M059J (cell line): ENCODE measurements at regions not wholly inside any gene's neighbourhood (a gene's known extent, or its start where the extent isn't known, plus 50 kb on each side); places are given as distances from the start of the nearest gene placed in this dataset.

Experiments
- DNase-seq: peaks from one replicate; pipeline ENCODE4 v3.0.0-alpha.2; 2012; ENCODE audit warnings: low read depth

DNA sequence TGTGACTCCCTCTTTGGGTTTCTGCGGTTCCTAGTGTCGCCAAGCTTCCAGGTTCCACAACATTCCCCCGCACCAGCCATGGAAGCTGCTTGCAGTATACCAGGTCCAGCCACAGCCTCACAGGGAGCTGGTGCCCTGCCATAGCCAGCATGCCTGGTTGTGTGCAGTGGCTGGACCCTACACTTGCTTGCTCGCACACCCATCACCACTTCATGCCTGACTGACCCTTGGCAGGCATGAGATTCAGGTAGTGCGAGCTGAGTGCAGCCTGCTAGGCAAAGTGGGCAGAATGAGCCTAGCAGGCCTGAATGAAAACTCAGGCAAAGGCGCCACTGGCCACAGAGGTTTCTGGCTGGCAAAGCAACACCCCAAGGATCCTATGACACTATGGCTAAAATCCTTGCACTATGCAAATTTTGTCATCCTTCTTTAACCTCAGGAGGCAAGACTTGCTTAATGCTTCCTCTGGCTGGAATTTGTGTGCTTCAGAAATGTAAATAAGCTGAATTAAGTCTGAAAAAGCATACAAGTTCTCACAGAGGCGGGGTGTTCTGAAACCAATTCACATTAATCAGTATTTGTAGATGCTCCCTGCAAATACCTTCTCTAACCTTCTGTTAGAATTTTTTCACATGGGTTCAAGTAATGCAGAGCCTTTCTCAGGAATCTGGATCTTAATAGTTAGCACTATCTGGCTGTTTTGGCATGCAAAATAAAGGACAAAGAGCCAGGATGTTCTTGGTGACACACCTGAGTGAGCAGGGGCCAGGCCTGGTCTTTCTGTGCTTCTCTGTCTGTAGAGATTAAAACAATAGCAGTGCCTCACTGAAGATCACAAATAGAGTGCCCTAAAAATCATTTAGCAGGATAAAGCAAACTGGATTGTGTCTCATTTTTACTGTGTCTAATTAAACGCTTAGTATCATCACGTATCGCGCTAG lies 256.9 kb downstream of the GPATCH2 start:
- no peak for DNase-seq

DNA sequence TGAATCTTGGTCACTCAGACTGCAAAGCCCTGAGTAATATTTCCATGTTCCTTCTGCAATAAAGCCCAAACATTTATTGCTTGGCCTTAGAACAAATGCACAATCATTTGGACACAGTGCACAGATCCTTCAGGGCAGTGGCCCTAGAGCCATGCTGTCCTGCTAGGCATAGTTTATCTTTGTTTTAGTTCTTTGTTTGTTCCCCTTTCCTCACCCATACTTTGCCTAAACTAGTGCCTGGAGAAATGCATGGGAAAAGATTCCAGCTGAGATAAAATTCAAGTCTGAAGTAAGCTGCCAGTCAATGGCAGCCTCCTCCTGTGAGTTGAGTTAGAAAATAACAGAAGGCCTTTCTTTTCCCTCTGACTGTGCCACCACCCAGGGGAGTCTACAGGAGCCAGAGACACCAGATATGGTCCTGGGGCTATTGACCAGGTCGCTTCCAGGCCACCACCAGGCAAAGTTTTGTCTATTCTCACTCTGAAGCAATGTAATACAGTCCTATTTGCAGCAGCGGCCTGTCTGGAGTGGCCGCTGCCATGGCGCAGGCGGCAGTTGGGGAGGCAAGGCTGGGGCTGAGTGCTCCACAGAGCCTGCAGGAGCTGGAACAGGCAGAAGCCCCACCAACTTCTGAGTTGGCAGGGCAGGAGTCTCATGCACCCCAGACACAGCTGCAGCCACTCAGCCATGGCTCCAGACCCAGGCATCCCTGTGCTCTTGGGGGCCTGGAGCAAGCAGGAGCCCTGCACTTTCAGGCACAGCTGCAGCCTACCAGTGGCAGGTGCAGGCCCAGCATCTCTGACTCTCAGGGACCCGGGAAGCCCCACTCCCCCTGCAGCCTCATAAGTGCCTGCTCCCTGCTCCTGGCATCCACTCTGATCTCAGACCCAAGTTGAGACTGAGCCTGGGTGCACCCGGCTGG lies 258.6 kb downstream of the GPATCH2 start:
- DNase-seq: no peak

DNA sequence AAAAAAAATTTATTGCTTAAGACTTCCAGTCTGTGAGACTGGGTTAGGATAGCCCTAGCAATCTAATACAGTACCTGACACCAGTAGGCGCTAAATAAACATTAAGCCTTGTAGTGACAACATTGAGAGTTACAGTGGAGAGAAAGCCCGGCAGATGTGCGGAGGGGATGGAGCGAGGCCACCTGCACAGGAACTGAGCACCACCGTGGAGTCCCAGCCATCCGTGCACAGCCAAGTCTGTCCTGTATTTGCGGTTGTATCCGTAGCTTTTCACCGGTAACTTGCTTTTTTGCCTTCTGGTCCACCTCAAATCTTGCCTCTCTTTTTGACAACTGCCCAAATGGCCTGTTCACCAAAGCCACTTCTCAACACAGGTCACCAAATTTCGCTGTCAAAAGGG lies 260.1 kb downstream of the GPATCH2 start:
- no peak for DNase-seq

DNA sequence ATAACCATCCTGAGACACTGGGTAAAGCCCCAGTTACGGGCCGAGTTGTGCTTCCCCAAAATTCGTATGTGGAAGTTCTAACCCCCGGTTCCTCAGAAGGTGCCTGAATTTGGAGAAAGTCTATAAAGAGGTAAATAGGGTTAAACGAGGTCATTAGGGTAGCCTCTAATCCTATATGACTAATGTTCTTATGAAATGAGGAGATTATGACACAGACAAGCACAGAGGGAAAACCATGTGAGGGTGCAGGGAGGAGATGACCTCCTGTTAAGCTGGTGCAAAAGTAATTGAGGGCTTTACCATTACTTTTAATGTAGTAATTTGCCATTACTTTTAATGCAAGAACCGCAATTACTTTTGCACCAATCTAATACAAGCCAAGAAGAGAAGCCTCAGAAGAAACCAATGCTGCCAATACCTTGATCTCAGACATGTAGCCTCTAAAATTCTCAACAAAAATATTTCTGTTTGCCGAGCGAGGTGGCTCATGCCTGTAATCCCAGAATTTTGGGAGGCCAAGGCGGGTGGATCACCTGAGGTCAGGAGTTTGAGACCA lies 260.8 kb downstream of the GPATCH2 start:
- DNase-seq: no peak

DNA sequence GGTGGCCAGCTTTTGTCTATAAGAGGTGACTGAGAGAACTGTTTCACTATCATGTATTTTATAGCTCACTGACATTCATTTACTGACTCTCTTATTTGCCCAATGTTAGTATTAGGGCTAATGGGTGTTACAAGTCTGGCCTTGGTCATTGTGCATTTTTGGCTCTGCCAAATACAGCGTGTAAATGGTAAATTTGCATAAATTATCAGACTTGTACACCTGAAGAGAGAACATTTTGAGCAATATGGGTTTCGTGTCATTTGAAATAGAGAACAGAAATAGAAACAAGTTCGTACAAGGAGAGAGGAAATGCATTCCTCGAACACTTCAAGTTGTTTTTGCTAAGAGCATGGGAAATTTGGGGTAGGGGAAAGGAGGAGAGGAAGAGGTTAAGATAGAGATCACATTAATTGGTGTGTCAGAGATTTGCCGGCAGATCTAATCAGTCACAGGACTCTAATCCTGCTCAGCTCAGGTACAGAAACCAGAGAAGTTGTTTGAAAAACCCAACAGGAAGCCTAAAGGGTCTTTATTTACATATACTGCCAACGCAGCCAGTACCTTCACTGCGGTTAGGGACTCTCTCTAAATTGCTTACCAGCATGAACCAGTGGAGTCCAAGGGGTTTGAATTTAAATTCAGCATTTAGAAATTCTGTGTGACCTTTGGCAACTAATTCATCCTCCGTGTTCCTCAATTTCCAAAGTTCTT lies 261.5 kb downstream of the GPATCH2 start:
- DNase-seq: no peak

DNA sequence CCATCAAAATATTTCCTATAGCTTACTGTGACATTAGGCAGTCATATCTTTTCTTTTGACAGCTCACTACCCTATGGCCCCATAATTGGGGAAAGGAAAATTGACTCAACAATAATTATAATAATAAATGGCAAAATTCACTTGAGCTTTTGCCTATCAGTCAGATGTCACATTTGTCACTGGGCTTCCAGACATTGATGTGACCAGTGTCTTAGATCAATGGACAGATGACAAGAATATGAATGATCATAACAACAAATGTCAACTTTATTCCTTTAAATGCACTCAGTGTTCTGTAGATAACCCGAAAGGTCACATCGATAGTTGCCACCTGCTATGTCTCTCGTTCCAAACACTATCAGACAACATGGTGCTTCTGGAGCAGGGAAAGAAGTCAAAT lies 266.7 kb downstream of the GPATCH2 start:
- DNase-seq: no peak

DNA sequence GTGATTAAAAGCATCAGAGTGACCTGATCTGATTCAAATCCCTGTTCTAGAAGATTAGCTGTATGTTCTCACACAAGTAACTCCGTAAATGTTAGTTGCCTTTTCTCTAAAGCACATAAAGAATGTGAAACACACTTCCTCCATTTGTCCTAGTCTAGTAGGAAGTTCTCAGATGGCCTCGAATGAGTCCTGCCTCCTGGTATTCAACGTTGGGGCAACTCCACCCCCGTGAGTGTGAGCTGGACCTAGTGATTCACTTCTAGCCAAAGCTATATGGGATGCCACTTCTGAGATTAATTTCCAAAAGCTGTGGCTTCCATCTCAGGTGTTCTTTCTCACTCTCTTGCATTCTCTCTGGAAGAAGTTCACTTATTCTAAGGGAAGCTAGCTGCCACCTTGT lies 267.6 kb downstream of the GPATCH2 start:
- DNase-seq: peak; percentile 18

- DNase-seq: no peak
Observed at GRCh38 chr1:217360510-217360909, 270.4 kb downstream of the GPATCH2 start.

DNA sequence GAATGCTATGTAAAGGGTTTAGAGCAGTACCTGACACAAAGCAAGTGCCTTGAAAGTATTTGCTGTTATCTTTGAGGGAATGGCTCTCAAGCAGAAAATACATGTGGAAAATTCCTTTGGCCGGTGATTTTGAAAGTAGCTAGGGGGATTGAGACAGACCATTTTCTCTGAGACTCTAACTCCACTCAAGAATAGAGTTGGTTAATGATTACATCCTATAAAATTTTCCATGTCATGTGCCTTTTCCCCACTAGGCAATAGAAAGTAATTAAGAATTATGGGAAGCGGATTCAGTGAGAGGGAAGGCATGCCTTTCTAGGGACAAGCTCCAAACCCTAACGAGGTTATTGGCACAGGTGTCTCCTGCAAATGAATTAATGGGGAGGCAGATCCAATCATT lies 276.0 kb downstream of the GPATCH2 start:
- DNase-seq: no peak

- no peak for DNase-seq
Observed at GRCh38 chr1:217348960-217349664, 281.8 kb downstream of the GPATCH2 start.

DNA sequence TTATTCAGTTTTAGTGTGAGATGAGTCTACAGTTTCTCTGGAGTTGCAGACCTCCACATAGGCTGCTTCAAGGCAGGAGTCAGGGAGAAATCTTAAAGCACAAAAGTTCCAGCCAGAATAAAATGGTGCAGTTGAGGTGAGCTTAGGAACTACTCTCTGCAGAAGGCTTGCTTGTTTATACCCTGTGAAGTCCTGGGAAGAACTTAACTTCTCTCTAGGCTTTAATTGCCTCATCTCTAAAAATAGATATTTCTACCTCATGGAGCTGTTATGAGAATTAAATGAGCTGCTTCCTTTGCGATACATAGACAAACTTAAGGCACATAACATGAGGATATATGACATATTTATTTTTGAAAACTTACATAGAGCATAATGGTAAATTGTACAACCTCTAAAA lies 286.2 kb downstream of the GPATCH2 start:
- DNase-seq: no peak

- DNase-seq: no peak
Observed at GRCh38 chr1:217343907-217344306, 287.0 kb downstream of the GPATCH2 start.

- no peak for DNase-seq
Observed at GRCh38 chr1:217342105-217342504, 288.8 kb downstream of the GPATCH2 start.

GRCh38 chr1:217336724-217337123 lies 294.2 kb downstream of the GPATCH2 start:
- no peak for DNase-seq

DNA sequence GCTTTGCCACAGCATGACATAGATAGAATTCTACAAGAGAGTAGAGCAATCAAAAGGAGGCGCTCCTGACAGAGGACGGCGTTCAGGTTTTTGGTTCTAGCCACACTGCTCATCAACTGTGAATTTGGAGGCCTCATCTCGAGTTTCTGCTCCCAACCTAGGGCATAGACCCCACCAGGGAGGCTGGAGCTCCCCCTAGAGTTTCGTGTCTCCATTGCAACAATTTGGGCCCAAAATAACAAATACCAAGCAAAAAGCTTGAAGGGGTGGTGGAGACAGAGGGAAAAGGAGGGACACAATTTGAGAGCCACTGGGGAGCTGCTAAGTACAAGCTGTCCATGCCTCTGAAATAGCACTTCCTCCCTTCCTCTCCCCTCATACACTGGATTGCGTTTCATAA lies 297.0 kb downstream of the GPATCH2 start:
- peak; percentile 3 for DNase-seq

DNA sequence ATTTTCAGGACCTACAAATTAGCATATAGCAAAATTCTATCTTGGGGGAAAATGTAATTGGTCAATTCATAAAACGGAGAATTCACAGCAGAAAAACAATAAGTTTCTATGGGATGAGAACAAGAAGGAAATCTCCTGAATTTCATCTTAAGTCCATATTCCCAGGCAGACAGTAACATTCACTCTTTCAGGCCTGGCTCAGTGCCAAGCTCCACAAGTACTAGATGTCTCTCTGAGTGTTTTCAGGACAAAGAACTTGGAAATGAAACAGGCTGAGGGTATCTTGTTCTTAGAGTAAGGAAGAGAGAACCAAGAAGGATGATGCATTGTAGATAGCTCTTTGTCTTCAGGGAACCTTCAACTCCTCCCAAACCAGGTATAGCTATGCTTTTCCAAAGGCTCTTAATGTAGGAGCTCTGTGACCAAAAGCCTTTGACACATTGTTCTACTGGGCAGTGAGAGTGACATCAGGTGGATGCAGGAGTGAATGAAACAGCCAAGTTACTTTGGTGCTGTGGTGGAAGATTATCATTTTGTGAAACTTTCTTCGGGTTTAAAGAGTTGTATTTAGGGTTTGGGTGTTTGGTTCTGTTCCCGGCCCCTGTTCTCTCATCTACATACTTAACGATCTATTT lies 298.3 kb downstream of the GPATCH2 start:
- no peak for DNase-seq

DNA sequence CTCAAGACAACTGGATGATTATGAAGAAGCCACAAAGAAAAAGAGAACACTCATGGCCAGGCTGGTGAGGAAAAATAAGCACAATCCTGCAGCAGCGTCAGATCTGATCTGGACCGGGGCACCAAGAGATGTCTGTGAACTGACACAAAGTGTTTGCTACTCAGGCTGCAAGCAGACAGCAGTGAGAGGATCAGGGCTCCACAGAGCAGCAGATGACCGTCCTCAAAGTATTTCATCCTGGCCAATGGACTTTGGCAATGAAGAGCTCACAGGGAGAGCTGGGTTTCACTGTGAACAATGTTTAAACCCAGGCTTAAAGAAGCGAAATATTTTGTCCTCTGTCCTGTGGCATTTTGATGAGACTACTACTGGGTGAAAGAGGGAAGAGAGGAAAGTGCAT lies 299.2 kb downstream of the GPATCH2 start:
- DNase-seq: no peak

GRCh38 chr1:217327901-217328300 lies 303.0 kb downstream of the GPATCH2 start:
- DNase-seq: no peak

DNA sequence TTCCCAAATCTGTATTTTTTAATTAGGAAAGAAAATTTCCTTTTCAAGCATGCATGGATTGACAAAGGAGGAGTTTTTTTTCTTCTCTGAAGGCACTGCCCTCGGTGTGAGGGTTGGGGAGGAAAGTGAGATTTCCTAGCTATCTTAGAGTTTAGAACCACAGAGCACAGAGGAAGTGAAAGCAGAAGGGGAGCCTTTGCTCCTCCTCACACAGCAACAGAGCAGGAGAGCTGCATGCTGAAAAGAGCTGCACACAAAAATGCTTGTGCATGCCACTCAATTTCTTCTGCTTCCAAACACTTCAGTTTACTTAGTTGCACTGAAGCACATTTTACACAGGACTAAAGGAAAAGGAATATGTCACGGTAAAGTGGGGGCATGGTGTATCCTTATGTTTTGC lies 308.1 kb downstream of the GPATCH2 start:
- no peak for DNase-seq

GRCh38 chr1:217315346-217315745 lies 315.5 kb downstream of the GPATCH2 start:
- no peak for DNase-seq

DNA sequence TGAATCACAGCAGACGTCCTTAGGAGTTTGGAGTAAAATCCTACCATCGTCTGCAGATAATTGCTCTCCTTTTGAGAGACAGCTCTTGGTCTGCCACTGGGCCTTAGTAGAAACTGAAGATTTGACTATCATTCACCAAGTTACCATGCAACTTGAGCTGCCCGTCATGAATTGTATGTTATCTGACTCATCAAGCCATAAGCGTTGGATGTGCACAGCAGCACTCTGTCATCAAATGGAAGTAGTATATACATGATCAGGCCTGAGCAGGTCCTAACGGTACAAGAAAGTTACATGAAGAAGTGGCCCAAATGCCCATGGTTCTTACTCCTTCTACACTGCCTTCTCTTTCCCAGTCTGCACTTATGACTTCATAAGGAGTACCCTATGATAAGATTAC lies 317.8 kb downstream of the GPATCH2 start:
- no peak for DNase-seq
